ENCODE measurements at regions not wholly inside any gene's neighbourhood (a gene's known extent, or its start where the extent isn't known, plus 50 kb on each side); places are given as distances from the start of the nearest gene placed in this dataset.

GRCh38 chr10:105506262-105506661 is 865.2 kb downstream of the SORCS3 start:
- intact Hi-C loops (cut with DNase I; ENCODE audit: low total_unique reads): no loop called here
- no peak for DNase-seq
- TF ChIP-seq POLR2AphosphoS5 (IDR thresholded peaks at IDR 0.05) (no peak), POLR2A (IDR thresholded peaks at IDR 0.05) (no peak), EP300 (IDR thresholded peaks at IDR 0.05; ENCODE audit: low read depth) (no peak), CTCF (IDR thresholded peaks at IDR 0.05) (no peak)
- in situ Hi-C loops (cut with MboI; ENCODE audit: low pct_ligation_motif_present in 1 of 4, low pct_unique_long_range_greater_than_20kb in 1 of 4, low sequenced_read_pairs in 3 of 4): no loop called here
- 59 to 69% methylated on average over 5 of the region's 5 CpGs for WGBS, 2 donors (ENCODE audit: low coverage in 1 of 2)
- Histone ChIP-seq H3K36me3 (no peaks in the 10 kb centered on the region), H3K27me3 (no peaks in the 10 kb centered on the region), H3K27ac (no peak overlapping the region), H3K4me1 (no peaks in the 10 kb centered on the region), H3K4me3 (no peak overlapping the region), H3K9me3 (no peaks in the 10 kb centered on the region)

GRCh38 chr10:105503714-105504113 is 862.6 kb downstream of the SORCS3 start:
- in situ Hi-C loops (cut with MboI; ENCODE audit: low pct_ligation_motif_present in 1 of 4, low pct_unique_long_range_greater_than_20kb in 1 of 4, low sequenced_read_pairs in 3 of 4) (no loop called here), intact Hi-C loops (cut with DNase I; ENCODE audit: low total_unique reads) (no loop called here)
- no peaks in the 10 kb centered on the region for H3K27me3 ChIP-seq
- H3K4me3 ChIP-seq: no peak overlapping the region
- H3K27ac ChIP-seq: no peak overlapping the region
- no peak for DNase-seq
- no peaks in the 10 kb centered on the region for H3K4me1 ChIP-seq
- no peaks in the 10 kb centered on the region for H3K9me3 ChIP-seq
- TF ChIP-seq CTCF (IDR thresholded peaks at IDR 0.05): no peak
- TF ChIP-seq EP300 (IDR thresholded peaks at IDR 0.05; ENCODE audit: low read depth): no peak
- TF ChIP-seq POLR2A (IDR thresholded peaks at IDR 0.05): no peak
- TF ChIP-seq POLR2AphosphoS5 (IDR thresholded peaks at IDR 0.05): no peak
- no peaks in the 10 kb centered on the region for H3K36me3 ChIP-seq

- Histone ChIP-seq H3K27me3 (no peaks in the 10 kb centered on the region), H3K9me3 (no peaks in the 10 kb centered on the region), H3K36me3 (no peaks in the 10 kb centered on the region), H3K4me1 (no peaks in the 10 kb centered on the region), H3K4me3 (no peak overlapping the region), H3K27ac (no peak overlapping the region)
- DNase-seq: no peak
- TF ChIP-seq POLR2A (IDR thresholded peaks at IDR 0.05) (no peak), EP300 (IDR thresholded peaks at IDR 0.05; ENCODE audit: low read depth) (no peak), POLR2AphosphoS5 (IDR thresholded peaks at IDR 0.05) (no peak), CTCF (IDR thresholded peaks at IDR 0.05) (no peak)
- intact Hi-C loops (cut with DNase I; ENCODE audit: low total_unique reads): no loop called here
- in situ Hi-C loops (cut with MboI; ENCODE audit: low pct_ligation_motif_present in 1 of 4, low pct_unique_long_range_greater_than_20kb in 1 of 4, low sequenced_read_pairs in 3 of 4): no loop called here
- 7 to 38% methylated on average over 3 of the region's 3 CpGs for WGBS, 2 donors (ENCODE audit: low coverage in 1 of 2)
Measured at GRCh38 chr10:105502058-105502457, 861.0 kb downstream of the SORCS3 start.

GRCh38 chr10:105494944-105495343 is 853.9 kb downstream of the SORCS3 start:
- no peaks in the 10 kb centered on the region for H3K36me3 ChIP-seq
- H3K4me3 ChIP-seq: no peak overlapping the region
- TF ChIP-seq POLR2A (IDR thresholded peaks at IDR 0.05) (no peak), POLR2AphosphoS5 (IDR thresholded peaks at IDR 0.05) (no peak), EP300 (IDR thresholded peaks at IDR 0.05; ENCODE audit: low read depth) (no peak), CTCF (IDR thresholded peaks at IDR 0.05) (no peak)
- no peak overlapping the region for H3K27ac ChIP-seq
- in situ Hi-C loops (cut with MboI; ENCODE audit: low pct_ligation_motif_present in 1 of 4, low pct_unique_long_range_greater_than_20kb in 1 of 4, low sequenced_read_pairs in 3 of 4) (no loop called here), intact Hi-C loops (cut with DNase I; ENCODE audit: low total_unique reads) (no loop called here)
- no peaks in the 10 kb centered on the region for H3K9me3 ChIP-seq
- no peaks in the 10 kb centered on the region for H3K4me1 ChIP-seq
- WGBS, 2 donors (ENCODE audit: low coverage in 1 of 2): 89 to 93% methylated on average over 4 of the region's 4 CpGs
- DNase-seq: no peak
- H3K27me3 ChIP-seq: no peaks in the 10 kb centered on the region
